GM13977 (cell line): ENCODE measurements at regions not wholly inside any gene's neighbourhood (a gene's known extent, or its start where the extent isn't known, plus 50 kb on each side); places are given as distances from the start of the nearest gene placed in this dataset.

Experiments used
- DNase-seq: peaks from one replicate; pipeline ENCODE4 v3.0.0; 2012; ENCODE audit warnings: low spot score
- CTCF ChIP-seq: IDR thresholded peaks from 2 replicates; pipeline ENCODE4 v1.5.1; 2012; ENCODE audit warnings: mild to moderate bottlenecking, control low read depth; ENCODE audit not compliant: insufficient read depth; ENCODE audit errors: extremely low read depth, missing control alignments
- in situ Hi-C: fragments of 300-500 bp; cut with MboI; formaldehyde crosslinking; loops from one replicate; pipeline ENCODE4 v1.12.0; 2022; ENCODE audit warnings: low sequenced_read_pairs, low pct_unique_long_range_greater_than_20kb, mixed read lengths, inconsistent platforms; ENCODE audit not compliant: unreplicated experiment

GRCh38 chr12:94049718-94050117 lies 98.7 kb upstream of the PLXNC1 start:
- in situ Hi-C loops = no loop called here

GRCh38 chr12:94053676-94054075 lies 94.7 kb upstream of the PLXNC1 start:
- TF ChIP-seq CTCF = no peak
- in situ Hi-C loops = no loop called here
- no peak for DNase-seq

More at GRCh38 chr12:94049718-94050117, 98.7 kb upstream of the PLXNC1 start:
- no peak for DNase-seq
- TF ChIP-seq CTCF = no peak

- DNase-seq = no peak
- in situ Hi-C loops = no loop called here
- TF ChIP-seq CTCF = no peak
Measured at GRCh38 chr12:94055528-94055927, 92.8 kb upstream of the PLXNC1 start.

- TF ChIP-seq CTCF = no peak
- DNase-seq = no peak
- in situ Hi-C loops = no loop called here
Measured at GRCh38 chr12:94056419-94057158, 91.8 kb upstream of the PLXNC1 start.

GRCh38 chr12:94057262-94058151 lies 90.9 kb upstream of the PLXNC1 start:
- no peak for TF ChIP-seq CTCF
- no peak for DNase-seq
- in situ Hi-C loops = no loop called here

DNA sequence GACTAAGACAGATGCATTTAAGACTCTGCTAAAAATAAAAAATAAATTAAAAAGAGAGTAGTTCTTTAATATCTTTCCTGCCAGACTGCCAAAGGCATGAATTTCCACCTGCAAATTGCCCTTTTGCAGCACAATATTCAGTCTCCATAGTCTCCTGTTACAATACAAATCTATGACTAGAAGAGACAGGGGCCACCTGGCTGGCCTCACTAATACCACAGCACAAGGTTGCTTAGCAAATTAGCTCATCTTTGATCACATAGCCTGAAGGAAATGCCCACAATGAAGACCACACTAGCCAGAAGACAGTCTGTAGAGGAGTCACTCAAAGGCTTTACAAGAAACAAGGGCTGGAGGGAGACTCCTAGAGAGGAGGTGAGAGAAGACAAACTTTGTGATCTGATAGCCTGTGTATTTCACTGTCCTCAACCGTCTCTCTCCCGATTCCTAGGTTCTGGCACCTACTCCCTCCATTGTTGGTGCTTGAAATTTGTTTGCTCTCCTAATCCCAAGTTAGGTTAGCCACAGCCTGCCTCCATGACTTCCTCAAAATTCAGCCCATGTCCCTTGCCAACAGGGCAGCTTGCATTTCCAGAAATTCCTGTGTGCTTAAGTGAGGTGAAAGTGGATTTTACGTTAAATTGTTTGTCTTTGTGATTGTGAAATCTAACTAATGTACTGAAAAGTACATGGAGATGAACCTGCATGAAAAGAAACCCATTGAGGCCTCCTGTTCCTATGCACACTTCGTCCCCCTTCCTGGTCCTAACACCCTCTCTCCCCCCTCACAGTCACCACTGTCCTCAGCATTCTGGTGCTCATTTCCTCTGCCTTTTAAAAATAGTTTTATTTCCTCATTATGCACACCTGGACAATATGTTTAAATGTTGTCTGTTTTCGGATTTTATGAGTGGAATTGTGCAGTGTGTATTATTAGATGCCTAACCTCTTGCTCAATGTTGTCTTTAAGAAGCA lies 88.7 kb upstream of the PLXNC1 start:
- in situ Hi-C loops = no loop called here
- no peak for DNase-seq
- TF ChIP-seq CTCF = no peak
